Right ventricle myocardium superior (tissue), 1 donor: ENCODE measurements at regions not wholly inside any gene's neighbourhood (a gene's known extent, or its start where the extent isn't known, plus 50 kb on each side); places are given as distances from the start of the nearest gene placed in this dataset.

Experiments used
- ATAC-seq: fragments of 200-7000 bp; cut with Tn5 transposase; one replicate; pipeline ENCODE4 v1.9.1; 2020; ENCODE audit warnings: mild to moderate bottlenecking; ENCODE audit not compliant: poor library complexity
- DNase-seq: peaks from one replicate; pipeline ENCODE4 v3.0.0-alpha.2; 2020
- intact Hi-C: fragments of 100-400 bp; cut with DNase I; formaldehyde crosslinking; loops from one replicate; pipeline ENCODE4 v1.11.2; 2022
- donor health status: DM: no; HTN: yes; CAD: no; lungs with severe emphysema.

- intact Hi-C loops = no loop called here
- DNase-seq (no peak), ATAC-seq (no peak)
Measured at GRCh38 chr5:58106754-58107410, 353.0 kb downstream of the PLK2 start.

- no peak for ATAC-seq
- intact Hi-C loops = no loop called here
- no peak for DNase-seq
Measured at GRCh38 chr5:58105836-58106235, 354.1 kb downstream of the PLK2 start.

- no peak for ATAC-seq
- intact Hi-C loops = no loop called here
- no peak for DNase-seq
Measured at GRCh38 chr5:58099257-58099656, 360.6 kb downstream of the PLK2 start.

GRCh38 chr5:58094031-58094430 lies 365.9 kb downstream of the PLK2 start:
- DNase-seq (no peak), ATAC-seq (no peak)
- intact Hi-C loops = no loop called here

- intact Hi-C loops = no loop called here
- DNase-seq (no peak), ATAC-seq (no peak)
Measured at GRCh38 chr5:58090704-58091103, 369.2 kb downstream of the PLK2 start.

- no peak for ATAC-seq
- DNase-seq = no peak
- intact Hi-C loops = no loop called here
Measured at GRCh38 chr5:58088941-58089340, 370.9 kb downstream of the PLK2 start.

GRCh38 chr5:58087905-58088304 lies 372.0 kb downstream of the PLK2 start:
- intact Hi-C loops = no loop called here
- DNase-seq (no peak), ATAC-seq (no peak)

- no peak for ATAC-seq
- intact Hi-C loops = no loop called here
Measured at GRCh38 chr5:58087123-58087522, 372.8 kb downstream of the PLK2 start.

GRCh38 chr5:58085800-58086199 lies 374.1 kb downstream of the PLK2 start:
- DNase-seq (no peak), ATAC-seq (no peak)
- intact Hi-C loops = no loop called here

More at GRCh38 chr5:58087123-58087522, 372.8 kb downstream of the PLK2 start:
- no peak for DNase-seq

- DNase-seq (no peak), ATAC-seq (no peak)
- intact Hi-C loops = no loop called here
Measured at GRCh38 chr5:58081435-58081834, 378.5 kb downstream of the PLK2 start.

- no peak for DNase-seq
- intact Hi-C loops = no loop called here
- ATAC-seq = no peak
Measured at GRCh38 chr5:58080573-58080972, 379.3 kb downstream of the PLK2 start.

GRCh38 chr5:58077966-58078365 lies 381.9 kb downstream of the PLK2 start:
- no peak for ATAC-seq
- DNase-seq = no peak
- intact Hi-C loops = loop anchor here (10.0 kb wide), 1 partner anchor 377 kb away; no protein-coding TSS in a partner anchor

- intact Hi-C loops = loop anchor here (10.0 kb wide), 1 partner anchor 377 kb away; no protein-coding TSS in a partner anchor
- DNase-seq (peak; percentile 47), ATAC-seq (peak; percentile 40)
Measured at GRCh38 chr5:58077416-58077815, 382.5 kb downstream of the PLK2 start.

- ATAC-seq (no peak), DNase-seq (no peak)
- intact Hi-C loops = loop anchor here (10.0 kb wide), 1 partner anchor 378 kb away; no protein-coding TSS in a partner anchor
Measured at GRCh38 chr5:58076483-58077257, 383.2 kb downstream of the PLK2 start.

- DNase-seq (no peak), ATAC-seq (no peak)
- intact Hi-C loops = loop anchor here (10.0 kb wide), 1 partner anchor 379 kb away; no protein-coding TSS in a partner anchor
Measured at GRCh38 chr5:58075907-58076306, 384.0 kb downstream of the PLK2 start.

GRCh38 chr5:58074717-58075116 lies 385.2 kb downstream of the PLK2 start:
- intact Hi-C loops = loop anchor here (10.0 kb wide), 1 partner anchor 380 kb away; no protein-coding TSS in a partner anchor
- no peak for DNase-seq

GRCh38 chr5:58074222-58074621 lies 385.7 kb downstream of the PLK2 start:
- ATAC-seq = no peak
- intact Hi-C loops = loop anchor here (10.0 kb wide), 1 partner anchor 381 kb away; no protein-coding TSS in a partner anchor
- DNase-seq = no peak

More at GRCh38 chr5:58074717-58075116, 385.2 kb downstream of the PLK2 start:
- no peak for ATAC-seq

GRCh38 chr5:58073243-58073642 lies 386.6 kb downstream of the PLK2 start:
- no peak for ATAC-seq
- DNase-seq = no peak
- intact Hi-C loops = loop anchor here (10.0 kb wide), 1 partner anchor 382 kb away; no protein-coding TSS in a partner anchor

- ATAC-seq (peak; percentile 35), DNase-seq (no peak)
- intact Hi-C loops = loop anchor here (10.0 kb wide), 1 partner anchor 382 kb away; no protein-coding TSS in a partner anchor
Measured at GRCh38 chr5:58072300-58072965, 387.5 kb downstream of the PLK2 start.
